ENCODE measurements at regions not wholly inside any gene's neighbourhood (a gene's known extent, or its start where the extent isn't known, plus 50 kb on each side); places are given as distances from the start of the nearest gene placed in this dataset.

DNA sequence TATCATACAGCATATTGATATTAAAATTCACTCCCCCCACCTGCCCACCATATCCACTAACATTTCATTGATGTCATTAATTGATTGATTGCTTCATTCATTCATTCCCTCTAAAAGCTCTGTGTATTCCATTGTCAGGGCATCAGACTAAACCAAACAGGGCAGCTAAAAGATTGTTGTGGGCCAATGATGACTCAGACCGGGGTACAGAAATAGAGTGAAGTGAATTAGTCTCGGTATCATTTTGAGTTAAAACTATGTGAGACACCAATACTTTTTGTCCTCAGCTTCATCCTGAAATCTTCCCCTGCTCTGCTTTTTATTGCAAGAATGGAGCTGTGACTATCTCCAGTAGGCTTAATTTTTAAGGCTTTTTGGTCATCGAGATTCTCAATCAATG, 868.3 kb downstream of the CDH11 start:
- no peak overlapping the region for H3K4me3 ChIP-seq
- no peaks in the 10 kb centered on the region for H3K9me3 ChIP-seq
- DNase-seq: no peak
- no peaks in the 10 kb centered on the region for H3K4me1 ChIP-seq
- intact Hi-C loops (cut with DNase I; ENCODE audit: low total_unique reads): no loop called here
- H3K27me3 ChIP-seq: no peaks in the 10 kb centered on the region
- no peak overlapping the region for H3K27ac ChIP-seq
- no peak for TF ChIP-seq POLR2A (IDR thresholded peaks at IDR 0.05)
- H3K36me3 ChIP-seq: no peaks in the 10 kb centered on the region

DNA sequence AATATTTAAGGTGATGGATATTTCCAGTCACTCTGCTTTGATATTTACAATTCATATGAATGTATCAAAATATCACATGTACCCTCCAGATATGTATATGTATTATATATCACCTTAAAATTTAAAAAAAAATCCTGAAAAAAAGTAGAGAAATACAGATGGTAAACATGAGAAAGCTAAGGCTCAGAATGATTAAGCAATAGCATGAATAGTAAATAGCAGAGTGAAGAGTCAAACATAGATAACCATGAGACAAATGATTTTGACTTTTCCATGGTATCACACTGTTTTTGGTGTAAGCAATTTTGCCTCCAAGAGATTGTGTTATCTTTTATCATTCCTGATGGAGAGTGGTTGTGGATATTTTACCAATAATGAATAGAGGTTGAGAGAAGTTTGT, 868.8 kb downstream of the CDH11 start:
- Histone ChIP-seq H3K27me3 (no peaks in the 10 kb centered on the region), H3K4me3 (no peak overlapping the region), H3K36me3 (no peaks in the 10 kb centered on the region), H3K27ac (no peak overlapping the region), H3K4me1 (no peaks in the 10 kb centered on the region), H3K9me3 (no peaks in the 10 kb centered on the region)
- no peak for DNase-seq
- intact Hi-C loops (cut with DNase I; ENCODE audit: low total_unique reads): no loop called here
- TF ChIP-seq, protein P1, sequence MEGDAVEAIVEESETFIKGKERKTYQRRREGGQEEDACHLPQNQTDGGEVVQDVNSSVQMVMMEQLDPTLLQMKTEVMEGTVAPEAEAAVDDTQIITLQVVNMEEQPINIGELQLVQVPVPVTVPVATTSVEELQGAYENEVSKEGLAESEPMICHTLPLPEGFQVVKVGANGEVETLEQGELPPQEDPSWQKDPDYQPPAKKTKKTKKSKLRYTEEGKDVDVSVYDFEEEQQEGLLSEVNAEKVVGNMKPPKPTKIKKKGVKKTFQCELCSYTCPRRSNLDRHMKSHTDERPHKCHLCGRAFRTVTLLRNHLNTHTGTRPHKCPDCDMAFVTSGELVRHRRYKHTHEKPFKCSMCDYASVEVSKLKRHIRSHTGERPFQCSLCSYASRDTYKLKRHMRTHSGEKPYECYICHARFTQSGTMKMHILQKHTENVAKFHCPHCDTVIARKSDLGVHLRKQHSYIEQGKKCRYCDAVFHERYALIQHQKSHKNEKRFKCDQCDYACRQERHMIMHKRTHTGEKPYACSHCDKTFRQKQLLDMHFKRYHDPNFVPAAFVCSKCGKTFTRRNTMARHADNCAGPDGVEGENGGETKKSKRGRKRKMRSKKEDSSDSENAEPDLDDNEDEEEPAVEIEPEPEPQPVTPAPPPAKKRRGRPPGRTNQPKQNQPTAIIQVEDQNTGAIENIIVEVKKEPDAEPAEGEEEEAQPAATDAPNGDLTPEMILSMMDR (IDR thresholded peaks at IDR 0.05): no peak
- no peak for TF ChIP-seq POLR2A (IDR thresholded peaks at IDR 0.05)

DNA sequence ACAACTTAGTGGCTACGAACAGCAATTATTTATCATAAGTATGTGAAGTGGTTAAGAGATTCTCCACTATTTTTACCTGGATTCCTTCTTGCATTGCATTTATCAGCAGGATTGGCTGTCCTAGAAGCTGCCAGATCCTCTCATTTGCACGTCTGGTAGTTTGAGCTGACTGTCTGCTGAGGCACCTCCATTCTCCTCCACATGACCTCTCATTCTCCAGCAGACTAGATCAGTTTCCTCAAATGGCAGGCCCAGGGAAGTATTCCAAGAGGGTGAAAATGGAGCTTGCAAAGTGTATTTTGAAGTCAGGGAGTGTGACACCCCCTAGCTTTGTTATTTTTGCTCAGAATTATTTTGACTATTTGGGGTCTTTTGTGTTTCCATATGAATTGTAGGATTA, 870.1 kb downstream of the CDH11 start:
- Histone ChIP-seq H3K27ac (no peak overlapping the region), H3K27me3 (no peaks in the 10 kb centered on the region), H3K4me1 (no peaks in the 10 kb centered on the region), H3K4me3 (no peak overlapping the region), H3K36me3 (no peaks in the 10 kb centered on the region), H3K9me3 (no peaks in the 10 kb centered on the region)
- no peak for DNase-seq
- intact Hi-C loops (cut with DNase I; ENCODE audit: low total_unique reads): no loop called here
- no peak for TF ChIP-seq POLR2A (IDR thresholded peaks at IDR 0.05)
- TF ChIP-seq, protein P1 (IDR thresholded peaks at IDR 0.05): no peak

DNA sequence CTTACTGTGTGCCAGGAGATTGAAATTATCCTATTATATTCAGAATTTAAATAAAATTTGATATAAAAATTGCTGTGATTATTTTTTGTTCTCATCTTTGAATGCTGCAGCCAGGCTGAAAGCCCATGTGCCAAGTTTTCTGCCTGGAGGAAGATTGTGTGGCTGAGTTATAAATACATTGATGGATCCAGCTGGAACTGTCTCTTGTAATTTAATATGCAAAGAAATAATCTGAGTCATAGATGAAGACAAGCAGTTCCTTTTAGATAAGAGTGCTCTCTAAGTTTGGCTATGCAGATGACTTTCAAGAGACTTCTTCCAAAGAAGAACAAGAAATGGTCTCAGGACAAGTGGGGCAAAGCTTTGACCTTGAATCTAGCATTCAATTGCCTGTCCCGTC, 871.0 kb downstream of the CDH11 start:
- no peak for TF ChIP-seq POLR2A (IDR thresholded peaks at IDR 0.05)
- TF ChIP-seq, protein P1 (IDR thresholded peaks at IDR 0.05): no peak
- H3K27me3 ChIP-seq: no peaks in the 10 kb centered on the region
- H3K9me3 ChIP-seq: no peaks in the 10 kb centered on the region
- H3K4me3 ChIP-seq: no peak overlapping the region
- no peak for DNase-seq
- no peaks in the 10 kb centered on the region for H3K4me1 ChIP-seq
- no peak overlapping the region for H3K27ac ChIP-seq
- intact Hi-C loops (cut with DNase I; ENCODE audit: low total_unique reads): no loop called here
- no peaks in the 10 kb centered on the region for H3K36me3 ChIP-seq

DNA sequence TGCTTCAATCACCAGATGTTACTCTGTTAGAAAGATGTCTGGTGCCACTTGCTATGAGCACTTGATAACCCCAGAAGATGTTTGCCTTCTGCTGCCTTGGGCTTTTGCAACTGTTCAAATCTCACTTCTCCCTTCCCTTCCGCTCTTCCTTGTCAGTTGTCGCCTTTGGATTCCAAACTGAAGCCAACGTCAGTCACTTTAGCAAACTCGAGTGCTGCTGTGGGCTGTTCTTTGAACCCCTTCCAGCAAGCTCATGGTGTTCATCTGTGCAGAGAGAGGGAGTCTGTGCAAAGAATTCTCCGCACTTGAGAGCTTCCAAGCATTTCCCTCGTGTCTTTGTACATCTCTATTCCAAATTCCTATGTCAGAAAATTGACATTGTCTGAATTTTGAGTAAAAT, 879.4 kb downstream of the CDH11 start:
- TF ChIP-seq POLR2A (IDR thresholded peaks at IDR 0.05): no peak
- TF ChIP-seq, protein P1 (IDR thresholded peaks at IDR 0.05): no peak
- Histone ChIP-seq H3K36me3 (no peaks in the 10 kb centered on the region), H3K4me3 (no peak overlapping the region), H3K9me3 (no peaks in the 10 kb centered on the region), H3K27me3 (no peaks in the 10 kb centered on the region), H3K4me1 (no peaks in the 10 kb centered on the region), H3K27ac (no peak overlapping the region)
- intact Hi-C loops (cut with DNase I; ENCODE audit: low total_unique reads): no loop called here
- no peak for DNase-seq

DNA sequence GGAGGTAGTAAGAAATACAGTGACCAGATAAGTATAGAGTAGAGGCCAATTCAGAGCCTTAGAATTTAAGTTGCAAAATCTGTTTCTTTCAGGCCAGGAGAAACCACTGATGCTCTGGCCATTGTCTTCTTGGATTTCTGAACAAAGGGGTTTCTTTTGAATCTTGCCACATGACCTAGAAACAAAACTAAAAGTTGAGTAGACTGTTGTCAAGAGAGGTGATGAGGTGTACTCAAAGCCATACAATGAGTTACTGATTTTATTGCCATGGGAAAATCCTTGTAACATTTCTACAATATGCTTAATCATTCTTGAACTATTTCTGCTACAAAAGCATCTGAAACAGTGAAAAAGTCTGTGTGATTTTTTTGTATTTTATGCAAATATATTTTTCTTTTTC, 881.3 kb downstream of the CDH11 start:
- peaks cover 0 to 9% of the 10 kb centered on the region in 2 donors for H3K4me1 ChIP-seq
- TF ChIP-seq, protein P1 (IDR thresholded peaks at IDR 0.05): no peak
- TF ChIP-seq POLR2A (IDR thresholded peaks at IDR 0.05): no peak
- no peak for DNase-seq
- no peaks in the 10 kb centered on the region for H3K9me3 ChIP-seq
- H3K4me3 ChIP-seq: no peak overlapping the region
- H3K27ac ChIP-seq: no peak overlapping the region
- H3K27me3 ChIP-seq: no peaks in the 10 kb centered on the region
- intact Hi-C loops (cut with DNase I; ENCODE audit: low total_unique reads): no loop called here
- H3K36me3 ChIP-seq: no peaks in the 10 kb centered on the region

Data from uterus (tissue), 3 donors.